C4-2B (cell line): ENCODE measurements at regions not wholly inside any gene's neighbourhood (a gene's known extent, or its start where the extent isn't known, plus 50 kb on each side); places are given as distances from the start of the nearest gene placed in this dataset.

Experiments used
- ZFX ChIP-seq: fragments of 450-650 bp; IDR thresholded peaks from 2 replicates; pipeline ENCODE4 v1.6.1; 2017
- TF ChIP-seq, protein P1 (sequence below): fragments of 450-650 bp; conservative IDR thresholded peaks from 2 replicates; pipeline ENCODE4 v1.5.1; 2017; ENCODE audit warnings: mild to moderate bottlenecking

DNA sequence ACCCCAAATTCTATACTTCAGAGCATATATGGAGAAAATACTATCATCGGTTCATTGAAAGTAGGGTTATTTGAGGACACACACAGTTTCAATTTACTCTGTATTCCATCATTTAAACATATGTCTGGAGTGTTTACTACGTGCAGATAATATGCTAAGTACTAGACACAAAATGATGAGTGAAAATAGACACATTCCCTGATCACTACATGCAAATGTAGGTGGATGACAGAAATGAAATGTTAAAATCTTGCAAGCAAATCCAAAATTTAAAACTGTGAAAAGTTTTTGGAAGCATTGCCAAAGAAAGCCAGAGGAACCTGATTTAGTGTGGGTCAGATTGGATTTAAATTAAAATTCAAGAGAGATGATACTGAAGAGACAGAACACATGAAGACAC lies 1106.6 kb downstream of the CBLN2 start:
- TF ChIP-seq, protein P1, sequence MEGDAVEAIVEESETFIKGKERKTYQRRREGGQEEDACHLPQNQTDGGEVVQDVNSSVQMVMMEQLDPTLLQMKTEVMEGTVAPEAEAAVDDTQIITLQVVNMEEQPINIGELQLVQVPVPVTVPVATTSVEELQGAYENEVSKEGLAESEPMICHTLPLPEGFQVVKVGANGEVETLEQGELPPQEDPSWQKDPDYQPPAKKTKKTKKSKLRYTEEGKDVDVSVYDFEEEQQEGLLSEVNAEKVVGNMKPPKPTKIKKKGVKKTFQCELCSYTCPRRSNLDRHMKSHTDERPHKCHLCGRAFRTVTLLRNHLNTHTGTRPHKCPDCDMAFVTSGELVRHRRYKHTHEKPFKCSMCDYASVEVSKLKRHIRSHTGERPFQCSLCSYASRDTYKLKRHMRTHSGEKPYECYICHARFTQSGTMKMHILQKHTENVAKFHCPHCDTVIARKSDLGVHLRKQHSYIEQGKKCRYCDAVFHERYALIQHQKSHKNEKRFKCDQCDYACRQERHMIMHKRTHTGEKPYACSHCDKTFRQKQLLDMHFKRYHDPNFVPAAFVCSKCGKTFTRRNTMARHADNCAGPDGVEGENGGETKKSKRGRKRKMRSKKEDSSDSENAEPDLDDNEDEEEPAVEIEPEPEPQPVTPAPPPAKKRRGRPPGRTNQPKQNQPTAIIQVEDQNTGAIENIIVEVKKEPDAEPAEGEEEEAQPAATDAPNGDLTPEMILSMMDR = no peak
- TF ChIP-seq ZFX = no peak
